Spleen (tissue), 7 donors: ENCODE measurements at regions not wholly inside any gene's neighbourhood (a gene's known extent, or its start where the extent isn't known, plus 50 kb on each side); places are given as distances from the start of the nearest gene placed in this dataset.

Experiments
- CTCF ChIP-seq, 11 experiments: fragments of 200-600 bp in 7 of 11; fragments of 450-650 bp in 4 of 11; sonication (generic) in 4 of 11; IDR thresholded peaks in 8 of 11; conservative IDR thresholded peaks in 3 of 11; 1 replicate in 7 of 11; 2 replicates in 4 of 11; pipeline versions ENCODE4 v1.4.0 to v1.8.0; 2016 to 2021; ENCODE audit warnings: antibody characterized with exemption in 11 of 11, inconsistent platforms in 4 of 11, mild to moderate bottlenecking in 1 of 11
- POLR2A ChIP-seq, 3 donors: fragments of 450-650 bp; IDR thresholded peaks; one replicate each; pipeline ENCODE4 v1.5.1; 2017; ENCODE audit warnings: antibody characterized with exemption in 3 of 3, mild to moderate bottlenecking in 1 of 3
- donor health status: DM: no; HTN: no; CAD: no; lungs with moderate emphysema.
- donor health status: DM: no; HTN: no; CAD: no.
- donor health status: DM: no; HTN: no; CAD: no.

DNA sequence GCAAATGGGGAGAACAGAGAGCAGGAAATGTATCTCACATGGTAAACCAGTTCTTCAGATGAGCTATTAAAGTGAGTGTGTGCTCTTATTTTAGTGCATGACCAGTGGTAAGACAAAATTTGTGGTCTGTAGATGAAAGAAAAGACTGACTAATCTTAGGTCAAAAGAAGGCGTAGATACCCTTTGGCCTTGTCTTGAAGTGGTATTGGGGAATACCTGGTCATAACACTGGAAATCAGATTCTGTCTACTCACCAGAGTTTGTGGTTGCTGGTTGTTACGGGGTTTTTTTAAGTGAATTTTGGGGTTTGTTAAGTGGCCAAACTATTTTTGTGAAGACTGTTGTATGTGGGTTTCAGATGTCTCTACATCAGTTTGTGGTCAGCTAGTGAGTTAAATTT lies 173.5 kb downstream of the KDM5D start:
- TF ChIP-seq CTCF (IDR thresholded peaks at IDR 0.05 in 8 of 11, conservative IDR thresholded peaks at IDR 0.05 in 3 of 11) (no peak), POLR2A (IDR thresholded peaks at IDR 0.05) (no peak)
